SJCRH30 (cell line): ENCODE measurements at regions not wholly inside any gene's neighbourhood (a gene's known extent, or its start where the extent isn't known, plus 50 kb on each side); places are given as distances from the start of the nearest gene placed in this dataset.

ENCODE experiments used
- DNase-seq, 2 experiments: peaks; one replicate each; pipeline ENCODE4 v3.0.0-alpha.2; 2015 to 2020
- H3K27ac ChIP-seq: fragments of 250-450 bp; sonication (Bioruptor Pico); 2 replicates; pipeline ENCODE4 v1.5.1; 2020; ENCODE audit warnings: mild to moderate bottlenecking, moderate library complexity
- H3K27me3 ChIP-seq: fragments of 250-450 bp; sonication (Bioruptor Pico); 2 replicates; pipeline ENCODE4 v1.5.1; 2020; ENCODE audit warnings: mild to moderate bottlenecking, moderate library complexity
- H3K36me3 ChIP-seq: fragments of 250-450 bp; sonication (Bioruptor Pico); 2 replicates; pipeline ENCODE4 v1.5.1; 2020; ENCODE audit warnings: mild to moderate bottlenecking, moderate library complexity
- H3K4me1 ChIP-seq: fragments of 250-450 bp; sonication (Bioruptor Pico); 2 replicates; pipeline ENCODE4 v1.5.1; 2020; ENCODE audit warnings: mild to moderate bottlenecking, moderate library complexity
- H3K4me3 ChIP-seq: fragments of 250-450 bp; sonication (Bioruptor Pico); 2 replicates; pipeline ENCODE4 v1.5.1; 2020; ENCODE audit warnings: mild to moderate bottlenecking, moderate library complexity
- H3K9me3 ChIP-seq: fragments of 250-450 bp; sonication (Bioruptor Pico); replicated peaks from 2 replicates; pipeline ENCODE4 v1.5.1; 2020; ENCODE audit warnings: mild to moderate bottlenecking, moderate library complexity

DNA sequence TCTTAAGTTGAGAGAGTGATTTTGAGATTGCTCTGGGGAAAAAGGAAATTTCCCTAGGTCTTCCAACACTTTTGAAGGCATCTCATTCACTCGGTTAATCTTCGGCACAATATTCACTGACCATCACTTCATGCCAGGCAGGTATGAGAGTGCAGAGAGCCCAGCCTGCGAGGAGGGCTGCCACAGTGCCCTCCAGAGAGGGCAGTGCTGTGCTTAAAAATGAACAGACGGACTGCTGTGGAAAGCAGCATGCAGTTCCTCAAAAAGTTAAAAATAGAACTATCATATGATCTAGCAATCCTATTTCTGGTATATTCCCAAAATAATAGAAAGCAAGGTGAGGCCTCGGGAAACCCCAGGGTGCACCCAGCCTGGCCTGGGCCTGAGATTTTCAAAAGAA is 374.9 kb upstream of the RAB6C start:
- H3K4me3 ChIP-seq, result no peak overlapping the region
- no peak overlapping the region for H3K27ac ChIP-seq
- no peak for DNase-seq
- H3K36me3 ChIP-seq, result no peaks in the 10 kb centered on the region
- no peaks in the 10 kb centered on the region for H3K27me3 ChIP-seq
- H3K4me1 ChIP-seq, result no peaks in the 10 kb centered on the region
- no peaks in the 10 kb centered on the region for H3K9me3 ChIP-seq

DNA sequence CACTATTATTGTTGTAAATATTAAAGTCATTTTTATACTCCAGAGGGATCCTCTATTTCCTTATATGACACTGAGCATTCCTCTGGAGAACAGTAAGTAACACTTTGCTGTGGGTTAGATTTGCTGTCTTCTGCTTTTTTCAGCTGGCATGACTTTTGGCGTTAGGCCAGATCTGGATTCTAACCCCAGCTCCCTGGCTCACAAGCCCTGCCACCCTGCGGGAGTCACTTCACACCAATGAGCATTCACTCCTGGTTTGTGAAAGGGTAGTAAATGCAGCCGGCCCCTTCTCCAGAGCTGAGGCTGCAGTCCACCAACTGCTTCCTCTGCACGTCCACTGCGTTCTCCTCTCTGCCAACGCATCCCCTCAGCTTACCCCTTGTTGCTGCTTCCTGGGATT is 373.8 kb upstream of the RAB6C start:
- no peaks in the 10 kb centered on the region for H3K4me1 ChIP-seq
- H3K27ac ChIP-seq, result no peak overlapping the region
- no peak for DNase-seq
- no peaks in the 10 kb centered on the region for H3K9me3 ChIP-seq
- no peaks in the 10 kb centered on the region for H3K27me3 ChIP-seq
- no peak overlapping the region for H3K4me3 ChIP-seq
- no peaks in the 10 kb centered on the region for H3K36me3 ChIP-seq

DNA sequence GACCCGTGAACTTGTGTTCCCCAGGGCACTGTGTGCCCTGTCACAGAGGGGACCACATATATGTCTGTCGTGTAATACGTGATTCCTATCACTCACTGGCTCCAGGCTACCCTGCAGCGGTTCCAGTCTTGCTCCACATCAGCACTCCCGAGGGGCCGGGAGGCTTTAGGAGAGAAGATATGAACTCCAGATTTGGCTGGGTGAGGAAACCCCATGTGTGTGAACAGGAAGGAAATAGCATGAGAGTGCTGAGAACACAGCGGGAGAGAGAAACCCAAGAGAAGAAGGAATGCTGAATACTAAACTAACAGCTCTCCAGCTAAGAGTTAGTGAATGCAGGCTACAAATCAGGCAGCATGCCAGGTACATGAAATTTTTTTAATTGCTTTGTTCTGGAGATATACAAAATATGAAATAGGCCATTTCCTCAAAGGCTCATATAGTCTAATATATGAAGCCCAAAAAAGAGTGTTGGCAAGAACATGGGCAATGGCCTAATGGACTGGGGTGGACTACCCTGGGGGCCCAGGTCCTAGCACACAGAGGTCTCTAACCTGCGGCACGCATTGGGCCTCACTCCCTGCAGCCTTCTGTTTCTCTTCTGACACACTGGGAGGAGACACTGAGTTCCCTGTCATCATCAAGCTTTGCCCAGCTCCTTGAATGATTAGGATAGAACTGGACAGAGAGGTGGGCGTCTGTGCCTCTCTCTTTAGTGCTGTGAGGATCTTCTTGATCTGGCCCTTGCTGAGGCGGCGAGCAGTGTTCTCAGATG is 372.8 kb upstream of the RAB6C start:
- H3K27me3 ChIP-seq, result no peaks in the 10 kb centered on the region
- no peaks in the 10 kb centered on the region for H3K4me1 ChIP-seq
- no peaks in the 10 kb centered on the region for H3K9me3 ChIP-seq
- H3K27ac ChIP-seq, result no peak overlapping the region
- DNase-seq, result no peak
- no peak overlapping the region for H3K4me3 ChIP-seq
- H3K36me3 ChIP-seq, result no peaks in the 10 kb centered on the region

DNA sequence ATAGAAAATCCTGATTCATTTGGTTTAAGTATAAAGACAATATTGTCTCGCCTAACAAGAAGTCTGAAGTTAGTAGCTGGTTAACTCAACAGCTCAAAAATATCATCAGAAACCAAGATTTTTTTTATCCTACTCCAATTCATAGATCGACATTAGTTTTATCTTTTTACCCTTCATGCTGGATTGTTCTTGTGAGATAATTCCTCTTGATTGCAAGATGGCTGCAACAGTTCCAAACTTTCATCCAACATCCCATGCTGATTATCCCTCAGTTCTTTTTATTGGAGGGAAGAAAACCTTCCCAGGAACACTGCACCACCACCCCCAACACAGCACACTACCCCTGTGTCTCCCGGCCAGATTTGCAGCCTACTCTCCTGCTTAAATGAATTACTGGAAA is 370.2 kb upstream of the RAB6C start:
- no peaks in the 10 kb centered on the region for H3K36me3 ChIP-seq
- H3K27me3 ChIP-seq, result no peaks in the 10 kb centered on the region
- no peak for DNase-seq
- H3K4me1 ChIP-seq, result no peaks in the 10 kb centered on the region
- no peaks in the 10 kb centered on the region for H3K9me3 ChIP-seq
- no peak overlapping the region for H3K4me3 ChIP-seq
- no peak overlapping the region for H3K27ac ChIP-seq

DNA sequence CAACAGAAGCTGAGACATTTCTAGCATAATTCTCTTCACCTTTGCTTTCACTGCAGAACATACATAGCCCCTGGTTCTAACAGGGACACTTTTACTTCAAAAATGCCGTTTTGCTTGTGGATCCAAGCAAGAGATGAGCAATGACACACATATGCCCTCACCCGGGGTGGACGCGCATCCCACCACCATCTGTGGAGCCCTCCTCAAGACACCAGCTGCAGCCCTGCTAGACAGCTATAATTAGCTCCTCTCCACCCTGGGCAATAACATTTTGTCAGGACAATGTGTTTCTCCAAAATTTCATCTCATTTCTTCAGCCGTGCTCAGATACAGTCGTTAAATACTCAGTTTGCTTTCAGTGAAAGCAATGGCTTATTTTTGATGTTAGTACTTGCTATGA is 368.7 kb upstream of the RAB6C start:
- no peak for DNase-seq
- Histone ChIP-seq H3K36me3 (no peaks in the 10 kb centered on the region), H3K27me3 (no peaks in the 10 kb centered on the region), H3K27ac (no peak overlapping the region), H3K4me3 (no peak overlapping the region), H3K4me1 (no peaks in the 10 kb centered on the region), H3K9me3 (no peaks in the 10 kb centered on the region)

DNA sequence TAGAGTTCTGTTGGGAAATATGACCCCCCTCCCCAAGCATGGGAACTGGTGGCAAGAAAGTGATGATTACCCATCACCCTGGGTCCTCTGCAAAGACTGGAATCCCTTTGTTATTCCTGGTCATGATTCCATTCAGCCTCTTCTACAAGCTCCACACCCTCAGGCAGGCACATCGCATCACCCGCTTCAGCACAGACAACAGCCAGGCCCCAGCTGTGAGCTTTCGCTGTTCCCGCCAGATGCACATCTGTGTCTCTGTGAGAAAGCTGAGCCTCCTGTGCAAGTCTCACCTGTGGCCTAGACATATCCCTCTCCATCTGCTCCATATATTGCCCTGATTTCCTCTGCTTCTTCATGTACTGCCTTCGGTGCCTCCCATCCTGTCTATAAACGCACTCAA is 368.0 kb upstream of the RAB6C start:
- Histone ChIP-seq H3K9me3 (no peaks in the 10 kb centered on the region), H3K27ac (no peak overlapping the region), H3K27me3 (no peaks in the 10 kb centered on the region), H3K36me3 (no peaks in the 10 kb centered on the region), H3K4me3 (no peak overlapping the region), H3K4me1 (no peaks in the 10 kb centered on the region)
- DNase-seq, result no peak

DNA sequence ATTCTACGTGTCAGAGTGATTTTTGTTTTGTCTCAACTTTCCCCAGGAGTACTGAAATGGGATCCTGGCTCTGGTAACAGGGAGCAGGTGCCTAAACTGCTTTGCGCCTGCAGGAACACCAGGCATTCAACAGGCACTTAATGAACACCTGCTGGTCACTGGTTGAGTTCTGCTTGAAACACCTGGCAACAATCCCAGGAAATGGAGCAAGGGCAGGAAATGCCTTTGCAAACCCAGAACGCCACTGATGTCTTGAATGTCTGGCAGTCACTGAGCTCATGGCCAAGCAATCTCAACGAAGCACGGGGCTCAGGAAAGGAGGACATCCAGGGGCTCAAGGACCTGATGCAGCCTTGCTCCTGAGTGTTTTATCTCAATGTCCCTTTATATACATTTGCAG is 360.0 kb upstream of the RAB6C start:
- Histone ChIP-seq H3K27me3 (no peaks in the 10 kb centered on the region; the same call in 1 of the 2 replicates), H3K4me1 (no peaks in the 10 kb centered on the region), H3K9me3 (no peaks in the 10 kb centered on the region), H3K36me3 (no peaks in the 10 kb centered on the region), H3K4me3 (no peak overlapping the region), H3K27ac (no peak overlapping the region)
- DNase-seq, result no peak

DNA sequence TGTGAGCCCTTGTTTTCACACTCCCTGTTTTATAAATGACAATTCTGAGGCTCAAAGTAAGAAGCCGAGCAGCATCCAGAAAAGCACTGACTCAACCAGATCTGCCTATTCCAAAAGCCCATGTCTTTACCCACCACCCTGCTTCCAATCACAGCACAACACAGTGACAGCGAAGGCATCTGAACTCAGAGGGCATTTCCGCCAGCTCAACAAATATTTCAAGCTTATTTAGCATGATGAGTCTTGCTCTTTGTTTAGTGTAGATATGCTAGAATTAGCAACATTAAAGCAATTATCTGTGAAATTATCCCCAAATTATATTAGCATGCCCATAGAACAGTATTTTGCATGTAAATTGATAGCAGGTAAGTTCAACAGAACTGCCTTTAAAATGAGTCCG is 359.1 kb upstream of the RAB6C start:
- DNase-seq, result no peak
- Histone ChIP-seq H3K9me3 (no peaks in the 10 kb centered on the region), H3K4me3 (no peak overlapping the region), H3K27ac (no peak overlapping the region), H3K4me1 (no peaks in the 10 kb centered on the region), H3K36me3 (no peaks in the 10 kb centered on the region), H3K27me3 (no peaks in the 10 kb centered on the region; the same call in 1 of the 2 replicates)

DNA sequence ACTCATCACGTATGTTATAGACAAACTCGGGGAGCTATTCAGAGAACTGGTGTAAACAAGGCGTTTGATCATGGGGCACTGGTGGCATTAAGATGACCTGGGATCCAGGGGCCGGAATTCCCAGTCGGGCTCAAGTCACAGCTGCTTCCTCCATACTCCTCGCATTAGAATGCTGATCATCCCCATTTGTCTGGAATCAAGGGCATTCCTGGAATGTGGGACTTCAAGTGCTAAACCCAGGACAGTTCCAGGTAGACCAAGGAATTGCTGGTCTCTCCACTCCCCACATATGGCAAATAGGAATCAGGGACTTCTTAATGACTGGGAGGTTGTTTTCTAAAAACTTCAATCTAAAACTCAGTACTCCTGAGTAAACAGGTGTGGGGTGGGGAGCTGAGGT is 355.7 kb upstream of the RAB6C start:
- no peaks in the 10 kb centered on the region for H3K36me3 ChIP-seq
- H3K4me1 ChIP-seq, result no peaks in the 10 kb centered on the region
- no peaks in the 10 kb centered on the region for H3K9me3 ChIP-seq
- no peak for DNase-seq
- no peak overlapping the region for H3K27ac ChIP-seq
- no peak overlapping the region for H3K4me3 ChIP-seq
- no peaks in the 10 kb centered on the region for H3K27me3 ChIP-seq

DNA sequence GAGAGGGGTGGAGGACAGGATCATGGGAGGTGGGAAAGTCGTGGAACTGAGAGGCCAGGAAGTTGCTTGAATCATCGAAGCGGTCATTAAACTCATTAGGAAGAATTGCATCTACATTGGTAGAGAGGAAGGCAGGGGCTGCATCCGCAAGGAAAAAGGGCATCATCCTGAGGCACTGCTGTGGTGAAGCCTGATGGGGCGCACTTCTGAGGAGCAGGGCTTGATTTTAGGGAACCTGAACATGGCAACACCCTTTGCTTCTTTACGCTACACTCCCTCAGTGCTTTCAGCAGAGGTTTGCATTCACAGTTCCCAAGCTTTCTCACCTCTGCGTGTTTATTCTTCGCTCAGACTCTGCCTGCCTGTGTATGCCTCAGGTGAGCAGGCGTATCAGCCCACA is 352.0 kb upstream of the RAB6C start:
- Histone ChIP-seq H3K36me3 (no peaks in the 10 kb centered on the region), H3K27me3 (0 out of 2 replicates have a peak, but pooled peaks cover 5% of the 10 kb centered on the region), H3K4me3 (no peak overlapping the region), H3K27ac (no peak overlapping the region), H3K4me1 (no peaks in the 10 kb centered on the region), H3K9me3 (no peaks in the 10 kb centered on the region)
- DNase-seq, result no peak

DNA sequence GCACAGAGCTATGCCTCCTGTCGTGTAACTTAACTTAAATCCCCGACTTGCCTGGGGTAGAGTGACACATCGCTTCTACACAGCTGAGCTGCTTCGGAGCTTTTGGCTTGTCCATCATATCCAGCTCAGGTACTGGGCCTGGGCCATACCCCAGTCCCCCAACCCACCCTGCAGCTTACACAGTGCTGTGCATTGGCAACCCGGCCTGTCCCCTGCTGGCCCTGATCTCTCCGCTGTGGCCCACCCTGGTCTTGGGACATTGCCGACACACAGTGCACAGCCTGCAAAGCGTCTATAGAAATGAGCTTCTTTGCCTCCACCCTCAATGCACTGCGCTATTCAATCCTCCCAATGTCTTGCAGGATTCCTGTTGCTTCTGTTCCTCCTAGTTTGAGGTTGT is 342.8 kb upstream of the RAB6C start:
- no peak overlapping the region for H3K4me3 ChIP-seq
- DNase-seq, result no peak
- H3K27ac ChIP-seq, result no peak overlapping the region
- H3K27me3 ChIP-seq, result peaks cover 6% of the 10 kb centered on the region
- H3K9me3 ChIP-seq, result no peaks in the 10 kb centered on the region
- no peaks in the 10 kb centered on the region for H3K36me3 ChIP-seq
- H3K4me1 ChIP-seq, result no peaks in the 10 kb centered on the region

DNA sequence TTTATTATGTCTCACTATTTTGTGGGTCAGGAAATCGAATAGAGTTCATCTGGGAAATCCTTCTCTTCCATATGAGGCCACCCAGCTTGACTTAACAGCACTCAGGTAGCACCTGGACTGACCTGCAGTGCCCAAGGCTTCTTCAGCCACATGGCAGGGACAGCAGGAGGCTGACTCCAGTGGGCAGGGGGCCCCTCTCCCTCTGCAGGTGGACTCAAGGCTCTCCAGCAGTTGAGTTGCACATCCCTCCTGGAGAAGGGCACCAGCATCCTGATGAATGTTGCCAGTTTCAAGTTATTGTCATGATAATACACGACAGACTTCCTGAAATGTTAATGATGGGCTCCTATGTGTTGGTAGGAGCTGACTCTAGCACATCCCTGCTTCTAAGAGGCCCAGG is 338.1 kb upstream of the RAB6C start:
- Histone ChIP-seq H3K4me1 (no peaks in the 10 kb centered on the region), H3K27me3 (peaks cover 4% of the 10 kb centered on the region), H3K27ac (no peak overlapping the region), H3K36me3 (no peaks in the 10 kb centered on the region), H3K9me3 (no peaks in the 10 kb centered on the region), H3K4me3 (no peak overlapping the region)
- no peak for DNase-seq

DNA sequence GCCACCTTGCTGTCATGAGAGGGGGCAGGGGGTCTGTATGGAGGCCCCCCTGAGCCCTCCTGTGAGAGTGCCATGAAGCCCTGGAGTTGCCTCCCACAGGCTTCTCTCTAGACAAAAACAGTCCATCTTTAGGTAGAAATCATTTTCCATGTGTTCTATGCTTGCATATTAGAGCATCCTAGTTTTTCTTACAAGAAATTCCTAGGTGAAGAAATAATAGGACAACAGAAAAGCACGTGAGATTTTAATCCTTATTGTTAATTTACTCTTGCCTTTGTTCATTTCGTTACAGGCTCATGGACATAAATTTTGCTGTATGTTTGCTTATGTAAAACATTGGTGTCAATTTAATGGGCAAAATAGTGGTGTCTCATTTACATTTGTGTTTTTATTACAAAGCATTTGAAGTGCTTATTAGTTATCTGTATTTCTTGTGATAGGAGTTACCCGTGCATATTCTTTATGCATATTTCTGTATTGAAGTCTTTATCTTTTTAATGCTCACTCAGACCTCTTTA is 336.9 kb upstream of the RAB6C start:
- no peaks in the 10 kb centered on the region for H3K36me3 ChIP-seq
- H3K4me3 ChIP-seq, result no peak overlapping the region
- H3K27ac ChIP-seq, result no peak overlapping the region
- no peaks in the 10 kb centered on the region for H3K4me1 ChIP-seq
- peaks cover 4% of the 10 kb centered on the region for H3K27me3 ChIP-seq
- no peaks in the 10 kb centered on the region for H3K9me3 ChIP-seq
- DNase-seq, result no peak

DNA sequence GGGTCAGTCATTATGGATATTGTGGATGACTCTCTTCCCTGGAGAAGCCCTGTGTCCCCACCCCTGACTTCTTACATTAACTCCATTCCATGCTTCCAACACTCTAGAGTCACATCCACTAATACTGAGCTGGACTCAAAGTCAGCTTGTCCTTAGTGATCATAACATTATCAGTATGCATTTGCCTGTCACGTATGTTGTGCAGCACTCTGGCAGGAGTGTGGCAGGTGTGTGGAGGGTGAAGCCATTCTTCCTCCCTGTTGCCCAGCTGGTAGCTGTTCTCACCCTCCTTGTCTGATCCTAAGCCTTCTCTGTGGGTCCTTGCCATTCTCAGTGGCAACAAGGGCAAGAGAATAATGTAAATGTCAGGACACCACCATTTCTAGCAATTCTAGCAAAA is 334.1 kb upstream of the RAB6C start:
- Histone ChIP-seq H3K27ac (no peak overlapping the region), H3K27me3 (peaks cover under 1% of the 10 kb centered on the region; the same call in 1 of the 2 replicates), H3K4me1 (no peaks in the 10 kb centered on the region), H3K36me3 (no peaks in the 10 kb centered on the region), H3K9me3 (no peaks in the 10 kb centered on the region), H3K4me3 (no peak overlapping the region)
- no peak for DNase-seq

DNA sequence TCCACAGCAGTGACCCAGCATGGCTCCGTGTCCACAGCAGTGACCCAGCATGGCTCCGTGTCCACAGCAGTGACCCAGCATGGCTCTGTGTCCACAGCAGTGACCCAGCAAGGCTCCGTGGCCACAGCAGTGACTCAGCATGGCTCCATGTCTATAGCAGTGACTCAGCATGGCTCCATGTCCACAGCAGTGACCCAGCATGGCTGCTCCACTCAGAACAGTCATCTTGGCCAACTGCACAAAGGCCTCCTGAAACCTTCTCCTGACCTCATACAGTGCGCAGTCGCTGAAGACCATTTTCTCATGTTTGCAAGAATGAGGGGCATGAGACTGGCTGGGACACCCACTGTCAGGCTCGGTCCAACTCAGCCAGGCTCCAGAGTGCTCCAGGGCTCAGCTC is 333.4 kb upstream of the RAB6C start:
- no peaks in the 10 kb centered on the region for H3K36me3 ChIP-seq
- no peak overlapping the region for H3K4me3 ChIP-seq

DNA sequence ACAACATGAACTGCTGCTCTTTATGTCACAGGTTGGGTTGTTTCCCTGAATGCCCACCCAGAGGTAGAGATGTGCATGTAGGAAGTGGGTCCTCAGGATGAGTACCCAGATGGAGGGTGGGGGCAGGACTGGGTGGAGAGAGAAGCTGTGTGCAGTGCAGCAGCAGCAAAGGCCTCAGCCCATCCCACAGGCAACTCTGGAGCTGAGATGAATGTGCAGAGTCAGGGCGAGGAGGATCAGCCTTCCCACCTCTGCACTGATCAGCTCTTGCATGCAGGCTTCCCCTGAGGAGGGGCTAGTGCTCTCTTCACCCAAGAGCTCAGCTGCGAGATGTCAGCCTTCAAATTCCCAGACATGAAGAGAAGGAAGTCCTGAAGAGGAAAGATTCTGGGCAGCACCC is 326.2 kb upstream of the RAB6C start:
- H3K4me3 ChIP-seq, result no peak overlapping the region
- no peaks in the 10 kb centered on the region for H3K27me3 ChIP-seq
- DNase-seq, result no peak
- no peaks in the 10 kb centered on the region for H3K9me3 ChIP-seq
- H3K36me3 ChIP-seq, result no peaks in the 10 kb centered on the region
- no peaks in the 10 kb centered on the region for H3K4me1 ChIP-seq
- H3K27ac ChIP-seq, result no peak overlapping the region

More for the DNA sequence above, 333.4 kb upstream of the RAB6C start:
- H3K27me3 ChIP-seq, result no peaks in the 10 kb centered on the region; the same call in 1 of the 2 replicates
- H3K4me1 ChIP-seq, result no peaks in the 10 kb centered on the region
- no peak for DNase-seq
- no peaks in the 10 kb centered on the region for H3K9me3 ChIP-seq
- no peak overlapping the region for H3K27ac ChIP-seq
